RWPE1 (cell line): ENCODE measurements at regions not wholly inside any gene's neighbourhood (a gene's known extent, or its start where the extent isn't known, plus 50 kb on each side); places are given as distances from the start of the nearest gene placed in this dataset.
"Not testable (repeated sequence)": the region's sequence is repeated elsewhere in the genome, so short reads cannot be mapped to it uniquely, and the experiment has no call there.

Source experiments
- CTCF ChIA-PET: fragments of 350-600 bp; sonication (Branson Sonifier 250); formaldehyde crosslinking; extraction: SDS; loops from one replicate; lab custom pipeline; 2021; lab: Yijun Ruan, JAX
- POLR2A ChIA-PET: fragments of 400-600 bp; formaldehyde crosslinking; extraction: SDS; loops from one replicate; lab custom pipeline; 2020; ENCODE audit warnings: antibody characterized with exemption; ENCODE audit not compliant: low non-redundant PET; lab: Yijun Ruan, JAX
- DNase-seq: peaks from one replicate; pipeline ENCODE4 v3.0.0; 2012; ENCODE audit warnings: low spot score
- H3K27ac ChIP-seq: fragments of 450-650 bp; 2 replicates; pipeline ENCODE4 v1.5.1; 2017
- CTCF ChIP-seq: fragments of 450-650 bp; conservative IDR thresholded peaks from 2 replicates; pipeline ENCODE4 v1.5.1; 2017; ENCODE audit warnings: low read depth, mild to moderate bottlenecking

- POLR2A ChIA-PET: no interaction called here
- DNase-seq: no peak
- CTCF ChIA-PET: no interaction called here
- H3K27ac ChIP-seq: no peak overlapping the region
- no peak for TF ChIP-seq CTCF
These were observed 1048.1 kb downstream of the ROBO2 start for GRCh38 chr3:78088006-78088405.

DNA sequence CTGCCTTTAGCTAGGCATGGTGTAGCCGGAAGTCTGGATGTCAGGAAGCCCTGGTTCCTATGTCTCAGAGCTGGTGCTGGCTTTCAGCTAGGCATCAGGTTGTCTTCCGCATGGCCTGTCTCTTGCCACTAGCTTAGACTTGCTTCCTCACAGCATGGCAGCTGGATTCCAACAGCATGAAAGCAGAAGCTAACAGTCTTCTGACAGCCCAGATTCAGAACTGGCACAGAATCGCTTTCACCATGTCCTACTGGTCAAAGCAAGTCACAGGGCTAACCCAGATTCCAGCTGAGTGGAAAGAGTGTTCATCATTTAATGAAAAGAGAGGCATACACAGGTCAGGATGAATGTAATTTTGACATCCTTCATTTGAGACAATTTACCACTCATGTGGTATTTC lies 1050.5 kb downstream of the ROBO2 start:
- DNase-seq: no peak

DNA sequence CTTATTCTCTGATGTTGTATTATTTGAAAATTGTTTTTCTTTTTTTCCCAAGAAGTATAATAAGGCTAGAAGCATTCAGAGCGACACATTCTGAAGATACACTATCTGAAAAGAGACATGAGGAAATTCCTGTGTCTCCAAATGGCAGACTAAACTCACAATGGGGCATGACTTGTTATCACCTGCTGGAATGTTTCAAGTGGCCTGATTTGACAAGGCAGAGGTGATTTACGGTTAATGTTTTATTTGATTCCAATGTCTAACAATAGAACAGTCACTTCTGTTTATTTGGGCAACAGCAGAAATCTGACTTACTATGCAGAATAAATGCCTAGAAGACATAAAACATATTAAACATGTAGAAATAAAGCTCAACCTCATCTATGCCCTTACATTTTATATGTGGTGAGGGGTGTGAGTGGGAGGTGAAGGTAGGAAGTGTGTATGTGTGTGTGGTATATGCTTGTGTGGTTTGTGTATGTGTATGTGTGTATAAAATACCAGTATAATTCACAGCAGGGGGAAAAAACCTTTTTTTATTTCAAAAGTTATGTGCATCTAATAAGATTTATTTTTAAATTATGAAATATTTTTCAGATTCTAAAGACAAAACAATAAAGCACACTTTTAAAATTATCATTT lies 1051.7 kb downstream of the ROBO2 start:
- no peak overlapping the region for H3K27ac ChIP-seq
- CTCF ChIA-PET: no interaction called here
- POLR2A ChIA-PET: no interaction called here
- DNase-seq: no peak
- TF ChIP-seq CTCF: no peak

More for the DNA sequence above, 1050.5 kb downstream of the ROBO2 start:
- no peak overlapping the region for H3K27ac ChIP-seq
- TF ChIP-seq CTCF: no peak
- ChIA-PET POLR2A (no interaction called here), CTCF (no interaction called here)

- CTCF ChIA-PET, H3K27ac ChIP-seq, POLR2A ChIA-PET, DNase-seq: not testable (repeated sequence)
These were observed 1052.7 kb downstream of the ROBO2 start for GRCh38 chr3:78092574-78092973.

DNA sequence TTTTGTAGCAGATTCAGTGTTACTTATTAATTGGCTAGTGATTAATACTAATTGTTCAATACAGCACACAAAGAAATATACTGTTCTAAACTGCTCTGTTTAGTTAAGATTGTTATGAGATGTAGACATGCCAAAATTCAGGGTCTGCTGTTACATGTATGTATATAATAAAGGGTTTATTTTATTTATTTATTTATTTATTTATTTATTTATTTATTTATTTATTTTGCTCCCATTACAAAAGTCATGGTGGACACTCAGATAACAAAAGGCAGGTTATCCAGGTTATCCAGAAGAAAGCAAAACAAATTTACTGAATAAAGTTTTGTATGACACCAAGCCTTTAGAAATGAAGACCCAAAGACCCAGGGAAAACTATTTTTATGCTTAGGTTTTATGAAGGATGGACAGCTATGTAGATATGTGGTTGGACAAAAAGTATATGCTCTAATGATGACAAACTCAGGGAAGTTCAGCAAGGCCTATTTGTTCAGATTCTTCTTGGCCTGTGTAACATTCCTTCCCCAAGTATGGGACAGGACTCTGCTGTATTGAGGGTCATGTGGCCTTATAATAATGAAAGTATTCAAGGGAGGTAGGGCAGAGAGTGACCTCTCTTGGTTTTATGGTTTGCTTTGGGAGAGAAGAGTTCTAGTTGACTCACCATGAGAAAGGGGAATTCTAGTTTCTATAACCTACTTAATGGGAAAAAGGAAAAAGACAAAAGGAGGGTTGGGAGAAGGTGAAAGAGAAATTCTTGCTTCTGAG lies 1056.8 kb downstream of the ROBO2 start:
- no peak for DNase-seq
- CTCF ChIA-PET: no interaction called here
- no peak overlapping the region for H3K27ac ChIP-seq

DNA sequence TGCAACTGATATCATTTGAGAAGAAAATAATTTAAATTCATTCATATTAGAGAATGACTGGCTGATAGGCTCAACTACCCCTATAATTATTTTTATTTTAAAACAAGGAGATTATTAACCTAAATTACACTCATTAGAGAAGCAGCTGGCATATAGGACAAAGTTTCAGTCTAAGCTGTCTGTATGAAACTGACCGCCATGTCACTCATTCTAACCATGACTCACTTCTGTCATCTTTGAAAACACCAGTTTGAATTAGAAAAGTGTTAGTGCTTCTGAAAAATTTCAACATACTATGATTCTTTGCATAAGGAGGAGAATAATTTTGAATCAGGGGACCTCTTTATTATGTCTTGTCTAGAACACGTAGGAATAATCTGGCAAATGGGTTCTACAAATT lies 1058.5 kb downstream of the ROBO2 start:
- CTCF ChIA-PET: no interaction called here

More for the DNA sequence above, 1056.8 kb downstream of the ROBO2 start:
- no peak for TF ChIP-seq CTCF
- POLR2A ChIA-PET: no interaction called here

More for the DNA sequence above, 1058.5 kb downstream of the ROBO2 start:
- POLR2A ChIA-PET: no interaction called here
- DNase-seq: no peak
- no peak overlapping the region for H3K27ac ChIP-seq
- TF ChIP-seq CTCF: no peak
